ENCODE measurements at regions not wholly inside any gene's neighbourhood (a gene's known extent, or its start where the extent isn't known, plus 50 kb on each side); places are given as distances from the start of the nearest gene placed in this dataset.

DNA sequence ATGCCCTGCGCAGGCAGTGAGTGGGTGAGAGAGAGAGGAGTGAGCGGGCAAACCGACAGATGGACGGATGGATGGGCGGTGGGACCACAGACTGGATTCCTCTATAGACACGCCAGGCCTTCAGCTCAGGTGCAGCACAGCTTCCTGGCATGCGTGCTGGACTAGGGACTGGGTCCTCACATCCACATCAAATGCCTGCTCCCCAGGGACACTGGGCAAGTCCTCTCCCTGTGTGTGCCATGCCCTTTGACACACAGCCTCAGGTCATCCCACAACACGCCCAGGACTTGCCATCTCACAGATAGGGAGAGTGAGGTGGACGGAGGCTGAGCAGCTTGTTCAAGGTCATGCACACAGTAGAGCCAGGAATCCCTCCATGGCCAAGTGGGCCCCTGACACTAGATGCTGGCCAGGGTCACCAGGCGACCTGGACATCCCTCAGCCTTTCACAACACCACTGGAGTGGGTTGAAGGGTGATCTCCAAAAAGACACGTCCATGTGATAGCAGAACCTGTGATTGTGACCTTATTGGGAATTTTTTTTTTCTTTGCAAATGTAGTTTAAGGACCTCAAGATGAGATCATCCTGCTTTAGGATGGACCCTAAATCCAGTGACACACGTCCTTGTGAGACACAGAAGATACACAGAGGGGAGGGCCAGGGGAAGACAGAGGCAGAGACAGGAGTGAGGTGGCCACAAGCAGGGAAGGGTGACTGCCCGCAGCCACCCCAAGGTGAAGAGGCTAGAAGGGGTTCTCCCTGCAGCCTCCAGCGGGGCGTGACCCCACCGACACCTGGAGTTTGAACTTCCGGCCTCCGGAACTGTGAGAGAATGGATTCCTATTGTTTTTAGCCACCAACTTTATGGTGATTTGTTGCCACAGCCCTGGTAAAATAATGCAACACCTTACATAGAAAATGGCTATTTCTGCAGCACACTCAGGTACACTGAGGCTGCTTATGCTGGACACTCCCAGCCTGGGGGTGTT, 155.0 kb upstream of the CHST15 start:
- TF ChIP-seq POLR2A (IDR thresholded peaks at IDR 0.05; ENCODE audit: borderline replicate concordance, extremely low read depth, insufficient read depth, insufficient read length) (no peak), CEBPB (IDR thresholded peaks at IDR 0.05; ENCODE audit: low read depth) (no peak)
